ENCODE measurements at regions not wholly inside any gene's neighbourhood (a gene's known extent, or its start where the extent isn't known, plus 50 kb on each side); places are given as distances from the start of the nearest gene placed in this dataset.

DNA sequence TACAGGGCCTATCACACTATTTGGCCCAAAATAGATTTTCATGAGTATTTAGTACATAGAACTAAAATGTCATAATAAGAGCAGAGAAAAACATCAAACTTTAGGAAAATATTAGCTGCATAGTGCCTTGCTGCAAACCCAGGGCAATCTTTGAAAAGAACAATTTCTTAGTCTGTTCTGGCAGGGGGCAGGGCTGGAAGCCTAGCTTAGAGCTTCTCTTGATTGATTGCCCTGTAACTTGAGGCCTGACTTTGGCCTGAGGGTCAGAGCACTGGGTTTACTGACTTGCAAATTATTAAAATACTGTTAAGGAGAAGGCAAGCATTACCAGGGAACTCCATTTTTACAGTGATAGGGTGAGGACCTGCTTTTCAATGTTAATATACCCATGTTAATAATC, 115.8 kb upstream of the SPAG17 start:
- TF ChIP-seq FOXJ3 (CRISPR knock-in tag; IDR thresholded peaks at IDR 0.05) (no peak), CTCF (IDR thresholded peaks at IDR 0.05) (no peak), FOXM1 (IDR thresholded peaks at IDR 0.05; ENCODE audit: low read depth) (no peak), POLR2AphosphoS5 (IDR thresholded peaks at IDR 0.05; ENCODE audit: low read depth, low read length) (no peak), RAD21 (IDR thresholded peaks at IDR 0.05; ENCODE audit: low read length) (no peak)

Measured in SK-N-SH (cell line).